OCI-LY1 (cell line): ENCODE measurements at regions not wholly inside any gene's neighbourhood (a gene's known extent, or its start where the extent isn't known, plus 50 kb on each side); places are given as distances from the start of the nearest gene placed in this dataset.

Experiments
- H2AFZ ChIP-seq: fragments of 200-600 bp; sonication (generic), shearing (Covaris generic); 2 replicates; pipeline ENCODE4 v1.6.0; 2014; ENCODE audit warnings: antibody characterized with exemption, mild to moderate bottlenecking, low read length
- H3F3A ChIP-seq: fragments of 200-600 bp; sonication (generic), shearing (Covaris generic); 2 replicates; pipeline ENCODE4 v1.6.0; 2014; ENCODE audit warnings: mild to moderate bottlenecking, antibody characterized with exemption, low read length, moderate library complexity; ENCODE audit not compliant: insufficient read depth
- H3K27ac ChIP-seq: fragments of 200-600 bp; sonication (generic); 2 replicates; pipeline ENCODE4 v1.5.1; 2014; ENCODE audit warnings: low read length, mixed run types, mild to moderate bottlenecking, low read depth; ENCODE audit not compliant: poor library complexity, severe bottlenecking
- H3K27me3 ChIP-seq: fragments of 200-600 bp; sonication (generic); 2 replicates; pipeline ENCODE4 v1.6.0; 2014; ENCODE audit warnings: antibody characterized with exemption, mild to moderate bottlenecking, low read length, moderate library complexity; ENCODE audit not compliant: insufficient read depth
- H3K36me3 ChIP-seq: fragments of 200-600 bp; sonication (generic); 2 replicates; pipeline ENCODE4 v1.6.1; 2014; ENCODE audit warnings: mild to moderate bottlenecking, antibody characterized with exemption, low read length, moderate library complexity, mixed read lengths; ENCODE audit not compliant: insufficient read depth
- H3K4me1 ChIP-seq: fragments of 200-600 bp; sonication (generic); 2 replicates; pipeline ENCODE4 v1.5.1; 2014; ENCODE audit warnings: mild to moderate bottlenecking, low read length, moderate library complexity; ENCODE audit not compliant: insufficient read depth, severe bottlenecking
- H3K4me2 ChIP-seq: fragments of 200-600 bp; sonication (generic), shearing (Covaris generic); 2 replicates; pipeline ENCODE4 v1.6.1; 2014; ENCODE audit warnings: low read length
- H3K4me3 ChIP-seq: fragments of 200-600 bp; sonication (generic); 2 replicates; pipeline ENCODE4 v1.5.1; 2014; ENCODE audit warnings: low read length, low read depth, mild to moderate bottlenecking, mixed read lengths; ENCODE audit not compliant: poor library complexity, severe bottlenecking
- H3K79me2 ChIP-seq: fragments of 200-600 bp; shearing (Covaris generic); 2 replicates; pipeline ENCODE4 v1.6.1; 2016; ENCODE audit warnings: mixed run types, low read length, mixed read lengths; ENCODE audit not compliant: insufficient read depth
- H3K9ac ChIP-seq: fragments of 200-600 bp; sonication (generic), shearing (Covaris generic); 2 replicates; pipeline ENCODE4 v1.6.1; 2014; ENCODE audit warnings: mild to moderate bottlenecking, low read length, mixed read lengths
- H3K9me2 ChIP-seq: fragments of 200-600 bp; sonication (generic), shearing (Covaris generic); 2 replicates; pipeline ENCODE4 v1.6.1; 2014; ENCODE audit warnings: low read depth, mild to moderate bottlenecking, low read length, mixed read lengths
- H3K9me3 ChIP-seq: fragments of 200-600 bp; shearing (Covaris generic); 2 replicates; pipeline ENCODE4 v1.6.1; 2014; ENCODE audit warnings: low read length, mixed read lengths
- H4K20me1 ChIP-seq: fragments of 200-600 bp; sonication (generic), shearing (Covaris generic); 2 replicates; pipeline ENCODE4 v1.6.0; 2016; ENCODE audit warnings: mild to moderate bottlenecking, low read length; ENCODE audit not compliant: insufficient read depth
- CTCF ChIP-seq: fragments of 200-600 bp; sonication (generic), shearing (Covaris generic); IDR thresholded peaks from 2 replicates; pipeline ENCODE4 v1.5.1; 2017; ENCODE audit warnings: mild to moderate bottlenecking, antibody characterized with exemption, low read length, moderate library complexity, mixed read lengths
- EZH2 ChIP-seq: fragments of 200-600 bp; sonication (generic), shearing (Covaris generic); IDR thresholded peaks from 2 replicates; pipeline ENCODE4 v1.8.0; 2017; ENCODE audit warnings: borderline replicate concordance, mixed run types, mild to moderate bottlenecking, antibody characterized with exemption, low read length, moderate library complexity, mixed read lengths

- TF ChIP-seq CTCF = no peak
- no peak for TF ChIP-seq EZH2
- H3K79me2 ChIP-seq = no peaks in the 10 kb centered on the region
Measured at GRCh38 chr7:53428045-53428444, 392.6 kb downstream of the POM121L12 start.

DNA sequence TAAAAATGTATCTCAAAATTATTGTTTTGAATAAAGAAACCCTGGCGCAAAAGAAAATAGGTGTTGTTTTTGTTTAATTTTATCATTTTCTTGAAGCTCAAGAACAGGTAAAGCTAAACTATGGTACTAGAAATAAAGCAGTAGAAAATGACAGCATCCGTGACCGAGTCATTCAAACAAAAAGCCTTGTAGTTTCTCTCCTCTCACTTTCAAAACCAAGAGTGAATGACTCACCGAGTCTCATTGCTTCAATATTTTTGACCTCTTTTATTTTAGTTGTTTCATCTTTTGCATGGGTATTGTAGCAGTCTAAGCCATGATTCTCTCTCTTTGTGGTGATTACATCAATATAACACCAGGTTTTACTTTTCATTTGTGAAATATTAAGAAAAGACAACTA, 396.5 kb downstream of the POM121L12 start:
- TF ChIP-seq EZH2 (no peak), CTCF (no peak)
- no peak overlapping the region for H3K9ac ChIP-seq
- H3K36me3 ChIP-seq = no peaks in the 10 kb centered on the region
- H3F3A ChIP-seq = no peaks in the 10 kb centered on the region
- 0 out of 2 replicates have a peak, but pooled peaks cover 3% of the 10 kb centered on the region for H3K9me3 ChIP-seq
- no peak overlapping the region for H3K4me3 ChIP-seq
- H3K79me2 ChIP-seq = no peaks in the 10 kb centered on the region
- H3K4me2 ChIP-seq = no peak overlapping the region
- H3K9me2 ChIP-seq = no peaks in the 10 kb centered on the region
- H3K4me1 ChIP-seq = no peaks in the 10 kb centered on the region
- no peaks in the 10 kb centered on the region for H4K20me1 ChIP-seq
- H3K27ac ChIP-seq = no peak overlapping the region
- H3K27me3 ChIP-seq = no peaks in the 10 kb centered on the region
- H2AFZ ChIP-seq = no peak overlapping the region

More at GRCh38 chr7:53428045-53428444, 392.6 kb downstream of the POM121L12 start:
- no peaks in the 10 kb centered on the region for H3K27me3 ChIP-seq
- peaks cover 16% of the 10 kb centered on the region for H3K4me1 ChIP-seq
- no peak overlapping the region for H3K27ac ChIP-seq
- H3K36me3 ChIP-seq = no peaks in the 10 kb centered on the region
- H3K9me3 ChIP-seq = 0 out of 2 replicates have a peak, but pooled peaks cover 3% of the 10 kb centered on the region
- no peak overlapping the region; the same call in 1 of the 2 replicates for H2AFZ ChIP-seq
- H3K9ac ChIP-seq = no peak overlapping the region
- no peaks in the 10 kb centered on the region for H3F3A ChIP-seq
- no peaks in the 10 kb centered on the region for H4K20me1 ChIP-seq
- H3K9me2 ChIP-seq = no peaks in the 10 kb centered on the region
- no peak overlapping the region for H3K4me3 ChIP-seq
- no peak overlapping the region for H3K4me2 ChIP-seq

DNA sequence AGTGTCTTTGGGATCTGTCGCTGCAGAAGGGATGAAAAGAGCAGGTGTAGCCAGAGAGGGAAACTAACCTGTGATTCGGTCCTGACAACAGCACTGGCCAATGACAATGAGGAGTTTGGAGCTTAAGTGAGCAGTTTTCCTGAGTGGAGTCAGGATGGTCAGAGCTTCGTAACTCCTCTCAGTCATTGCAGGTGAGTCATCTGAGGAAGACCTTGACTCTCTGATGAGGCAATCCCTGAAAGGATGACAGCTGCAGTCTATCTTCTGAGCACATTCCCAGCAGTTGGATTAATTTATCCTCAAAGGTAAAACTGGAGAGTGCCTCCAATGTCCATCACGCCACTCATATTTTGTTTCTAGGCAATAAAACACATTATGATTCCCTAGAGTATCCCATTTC, 401.9 kb downstream of the POM121L12 start:
- Histone ChIP-seq H3K79me2 (no peaks in the 10 kb centered on the region), H3K27me3 (no peaks in the 10 kb centered on the region), H3K9me2 (no peaks in the 10 kb centered on the region), H3K9me3 (no peaks in the 10 kb centered on the region), H4K20me1 (no peaks in the 10 kb centered on the region), H3K4me1 (no peaks in the 10 kb centered on the region), H3F3A (no peaks in the 10 kb centered on the region), H3K4me3 (no peak overlapping the region), H3K36me3 (no peaks in the 10 kb centered on the region), H3K4me2 (no peak overlapping the region), H3K27ac (no peak overlapping the region), H2AFZ (no peak overlapping the region), H3K9ac (no peak overlapping the region)
- TF ChIP-seq EZH2 (no peak), CTCF (no peak)
